SU-DHL-6 (cell line): ENCODE measurements at regions not wholly inside any gene's neighbourhood (a gene's known extent, or its start where the extent isn't known, plus 50 kb on each side); places are given as distances from the start of the nearest gene placed in this dataset.

ENCODE experiments used
- CTCF ChIP-seq: fragments of 200-600 bp; sonication (generic); IDR thresholded peaks from one replicate; pipeline ENCODE4 v1.5.1; 2017; ENCODE audit warnings: antibody characterized with exemption, mild to moderate bottlenecking, low read length, moderate library complexity; ENCODE audit not compliant: insufficient read depth, poor library complexity, severe bottlenecking
- EZH2phosphoT487 ChIP-seq: fragments of 200-600 bp; sonication (generic), shearing (Covaris generic); conservative IDR thresholded peaks from 2 replicates; pipeline ENCODE4 v1.6.1; 2018; ENCODE audit warnings: mild to moderate bottlenecking, antibody characterized with exemption, low read length, moderate library complexity, mixed read lengths

DNA sequence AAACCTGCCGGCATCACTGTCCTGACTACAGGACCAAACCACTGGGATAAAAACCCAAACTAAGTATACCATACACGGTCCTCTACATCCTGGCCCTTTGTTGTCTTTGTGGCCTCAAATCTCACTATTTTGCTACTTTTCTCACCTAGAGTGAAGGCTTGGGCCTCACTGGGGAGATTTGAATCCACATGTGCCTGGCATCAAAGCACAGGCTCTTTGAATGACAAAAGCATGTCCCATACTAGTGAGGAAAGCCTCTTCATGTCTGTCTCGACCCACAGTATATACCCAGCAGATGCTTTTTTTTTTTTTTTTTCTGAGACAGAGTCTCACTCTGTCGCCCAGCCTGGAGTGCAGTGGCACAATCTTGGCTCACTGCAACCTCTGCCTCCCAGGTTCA, 72.5 kb upstream of the DRD2 start:
- TF ChIP-seq CTCF (no peak), EZH2phosphoT487 (no peak)
